A549 (cell line): ENCODE measurements at regions not wholly inside any gene's neighbourhood (a gene's known extent, or its start where the extent isn't known, plus 50 kb on each side); places are given as distances from the start of the nearest gene placed in this dataset.

ENCODE experiments used
- ATAC-seq, 2 experiments: fragments of 200-7000 bp in 1 of 2; fragments of >200 bp in 1 of 2; cut with Nextera tagmentation in 1 of 2; cut with Tn5 transposase in 1 of 2; 3 replicates each; pipeline versions ENCODE4 v1.8.0 to v1.9.1; 2018 to 2020; ENCODE audit warnings: mild to moderate bottlenecking in 1 of 2, moderate library complexity in 1 of 2
- CTCF ChIA-PET: fragments of 300-600 bp; sonication (Branson Sonifier 250); formaldehyde crosslinking; extraction: SDS; loops from one replicate; lab custom pipeline; 2021; ENCODE audit warnings: antibody characterized with exemption, inconsistent platforms; lab: Yijun Ruan, JAX
- POLR2A ChIA-PET: fragments of 350-600 bp; formaldehyde crosslinking; extraction: SDS; loops from one replicate; lab custom pipeline; 2021; ENCODE audit warnings: antibody characterized with exemption, inconsistent platforms; lab: Yijun Ruan, JAX
- DNase-seq, 2 experiments: peaks; one replicate each; pipeline versions ENCODE4 v3.0.0 to v3.0.0-alpha.2; 2011 to 2016; ENCODE audit warnings: low read depth in 1 of 2, low spot score in 1 of 2
- FAIRE-seq: peaks from 2 replicates; lab custom pipeline; 2011; peaks lifted over from hg19 to GRCh38; lab: Jason Lieb, UNC
- H3K27ac ChIP-seq, 2 experiments: fragments of >200 bp; sonication (Bioruptor Twin); formaldehyde crosslinking; 3 replicates each; pipeline ENCODE4 v1.5.1; 2016 to 2017
- H3K4me1 ChIP-seq: fragments of >200 bp; sonication (Bioruptor Twin); formaldehyde crosslinking; 3 replicates; pipeline ENCODE4 v1.6.1; 2016
- H3K4me2 ChIP-seq: fragments of >200 bp; sonication (Bioruptor Twin); formaldehyde crosslinking; 3 replicates; pipeline ENCODE4 v1.6.1; 2016
- H3K4me3 ChIP-seq: fragments of >200 bp; sonication (Bioruptor Twin); formaldehyde crosslinking; 3 replicates; pipeline ENCODE4 v1.5.1; 2016
- H3K9me3 ChIP-seq: fragments of >200 bp; sonication (Bioruptor Twin); formaldehyde crosslinking; 3 replicates; pipeline ENCODE4 v1.6.1; 2016
- CBX8 ChIP-seq: fragments of 200-600 bp; sonication (generic); IDR thresholded peaks from 2 replicates; pipeline ENCODE4 v1.6.1; 2016
- CEBPB ChIP-seq, 2 experiments: fragments of >200 bp in 1 of 2; sonication (Bioruptor Twin) in 1 of 2; formaldehyde crosslinking in 1 of 2; IDR thresholded peaks; 2 replicates each; pipeline ENCODE4 v1.6.1; 2012 to 2016
- CHD2 ChIP-seq: fragments of 150-350 bp; IDR thresholded peaks from 2 replicates; pipeline ENCODE4 v1.6.1; 2014; ENCODE audit warnings: low read length; ENCODE audit not compliant: partially characterized antibody
- EHF ChIP-seq: fragments of 250-450 bp; sonication (Bioruptor Pico); IDR thresholded peaks from 2 replicates; pipeline ENCODE4 v1.5.0; 2020; ENCODE audit warnings: mild to moderate bottlenecking
- EHMT2 ChIP-seq: fragments of 200-600 bp; sonication (generic); IDR thresholded peaks from 2 replicates; pipeline ENCODE4 v1.6.1; 2016; ENCODE audit warnings: antibody characterized with exemption, low read depth, mild to moderate bottlenecking, moderate library complexity
- HEYL ChIP-seq: fragments of 250-450 bp; sonication (Bioruptor Pico); IDR thresholded peaks from 2 replicates; pipeline ENCODE4 v1.8.0; 2021; ENCODE audit warnings: mild to moderate bottlenecking, moderate library complexity
- HOXA7 ChIP-seq: fragments of 250-450 bp; sonication (Bioruptor Pico); IDR thresholded peaks from 2 replicates; pipeline ENCODE4 v1.5.0; 2020; ENCODE audit warnings: mild to moderate bottlenecking, moderate library complexity
- HOXB13 ChIP-seq: fragments of 250-450 bp; sonication (Bioruptor Pico); IDR thresholded peaks from 2 replicates; pipeline ENCODE4 v1.5.0; 2020; ENCODE audit warnings: low read depth, mild to moderate bottlenecking, moderate library complexity
- MAZ ChIP-seq: fragments of 150-350 bp; IDR thresholded peaks from 2 replicates; pipeline ENCODE4 v1.6.1; 2014; ENCODE audit warnings: antibody characterized with exemption, low read depth, low read length, borderline replicate concordance
- NFE2L2 ChIP-seq: fragments of 150-350 bp; conservative IDR thresholded peaks from 2 replicates; pipeline ENCODE4 v1.6.1; 2014; ENCODE audit warnings: low read length
- NR3C1 ChIP-seq: fragments of >200 bp; sonication (Bioruptor Twin); formaldehyde crosslinking; IDR thresholded peaks from 3 replicates; pipeline ENCODE4 v1.6.1; 2017
- POLR2A ChIP-seq: IDR thresholded peaks from 2 replicates; pipeline ENCODE4 v1.6.1; 2012; ENCODE audit warnings: mild to moderate bottlenecking, low read length
- POLR2AphosphoS2 ChIP-seq: conservative IDR thresholded peaks from 2 replicates; pipeline ENCODE4 v1.6.1; 2012; ENCODE audit warnings: low read length, improper control_type of control experiment, inconsistent platforms
- RFX5 ChIP-seq: fragments of 450-650 bp; IDR thresholded peaks from 2 replicates; pipeline ENCODE4 v1.7.1; 2014; ENCODE audit warnings: antibody characterized with exemption, mild to moderate bottlenecking, moderate library complexity
- SMC3 ChIP-seq: fragments of >200 bp; sonication (Bioruptor Twin); formaldehyde crosslinking; IDR thresholded peaks from 3 replicates; pipeline ENCODE4 v1.6.1; 2018; ENCODE audit warnings: inconsistent platforms
- SREBF2 ChIP-seq: fragments of 450-650 bp; IDR thresholded peaks from 2 replicates; pipeline ENCODE4 v1.6.1; 2014; ENCODE audit warnings: mild to moderate bottlenecking, moderate library complexity
- TP53 ChIP-seq: fragments of 250-450 bp; sonication (Bioruptor Pico); IDR thresholded peaks from 2 replicates; pipeline ENCODE4 v1.5.0; 2021; ENCODE audit warnings: mild to moderate bottlenecking, moderate library complexity
- ZFP36 ChIP-seq: fragments of 450-650 bp; IDR thresholded peaks from 2 replicates; pipeline ENCODE4 v1.6.1; 2014; ENCODE audit warnings: borderline replicate concordance; ENCODE audit not compliant: partially characterized antibody
- ZNF302 ChIP-seq: fragments of 250-450 bp; sonication (Bioruptor Pico); IDR thresholded peaks from 2 replicates; pipeline ENCODE4 v1.9.0; 2021; ENCODE audit warnings: inconsistent platforms, mild to moderate bottlenecking, moderate library complexity
- WGBS: methylation state at CpG from one replicate; pipeline ENCODE4 v1.1.6; 2017; ENCODE audit errors: missing lambda C conversion rate; 5-methylcytosine and 5-hydroxymethylcytosine counted together
- TF ChIP-seq, protein P1 (sequence below): fragments of 250-450 bp; sonication (Bioruptor Pico); IDR thresholded peaks from 2 replicates; pipeline ENCODE4 v1.5.0; 2020; ENCODE audit warnings: low read depth, mild to moderate bottlenecking, moderate library complexity
- TF ChIP-seq, protein P2 (sequence below): fragments of 450-650 bp; IDR thresholded peaks from 2 replicates; pipeline ENCODE4 v1.6.1; 2014; ENCODE audit warnings: antibody characterized with exemption
- TF ChIP-seq, protein P3 (sequence below): IDR thresholded peaks from 2 replicates; pipeline ENCODE4 v1.6.1; 2012; ENCODE audit warnings: low read depth, borderline replicate concordance

DNA sequence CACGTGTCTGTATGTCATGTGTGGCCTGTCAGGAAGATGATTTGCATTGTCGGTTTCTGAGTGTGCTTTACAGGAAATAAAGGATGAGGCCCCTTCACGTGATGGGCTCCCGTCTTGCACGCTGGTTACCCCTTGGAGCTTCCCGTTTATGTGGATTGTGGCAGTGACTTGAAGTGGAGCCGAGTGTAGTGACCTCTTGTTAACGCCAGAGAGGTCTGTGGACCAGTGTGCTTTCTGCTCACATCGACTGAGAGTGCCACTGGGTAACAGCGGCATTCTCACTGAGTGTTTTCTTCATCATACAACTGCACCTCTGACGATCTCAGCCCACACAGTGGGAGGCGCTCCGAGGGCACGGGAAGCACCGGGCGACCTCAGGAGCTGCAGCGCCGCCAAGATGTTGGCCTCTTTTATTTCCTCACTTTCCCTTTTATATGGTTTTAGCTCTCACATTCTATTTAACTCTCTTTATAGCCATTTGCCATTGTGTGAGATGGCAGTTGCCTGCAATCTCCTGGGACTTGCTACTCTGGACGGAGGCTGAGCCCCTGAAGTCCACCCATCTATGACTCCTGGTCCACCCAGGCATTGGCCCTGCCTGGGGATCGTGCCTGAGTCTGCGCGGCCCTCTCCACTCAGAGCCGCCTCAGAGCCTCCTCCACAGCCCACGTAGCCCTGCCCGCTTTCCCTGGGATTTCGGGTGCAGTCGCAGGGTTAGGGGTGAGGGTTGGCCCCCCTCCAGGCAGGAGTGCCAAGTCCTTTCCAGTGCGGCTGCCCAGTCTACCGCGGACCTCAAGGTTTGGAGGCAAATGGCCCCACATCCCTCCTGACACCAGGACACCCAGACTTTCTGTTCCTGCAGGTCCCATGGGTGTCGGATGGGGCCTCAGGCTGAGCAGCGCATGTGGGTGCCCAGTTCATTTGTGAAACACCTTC, 238.9 kb downstream of the ERMARD start:
- CTCF ChIA-PET: interaction anchor here (0.6 kb wide), 1 partner anchor 259 kb away, joined by 3 read pairs; no protein-coding TSS in a partner anchor
- Histone ChIP-seq H3K4me3 (no peak overlapping the region), H3K27ac (no peak overlapping the region), H3K9me3 (no peaks in the 10 kb centered on the region), H3K4me1 (no peaks in the 10 kb centered on the region), H3K4me2 (no peak overlapping the region)
- ATAC-seq: peak in 1 of 2 experiments; percentile 54; a peak in 2 of 6 replicates
- 50% methylated on average over 26 of the region's 32 CpGs for WGBS
- POLR2A ChIA-PET: no interaction called here
- FAIRE-seq: no peak
- no peak for DNase-seq
- TF ChIP-seq CBX8 (no peak), NFE2L2 (no peak), ZFP36 (no peak), POLR2AphosphoS2 (no peak), NR3C1 (no peak), SMC3 (no peak), TP53 (CRISPR knock-in tag) (no peak), POLR2A (no peak), HOXA7 (CRISPR knock-in tag) (no peak), EHF (CRISPR knock-in tag) (no peak), CHD2 (no peak)
- TF ChIP-seq, protein P1, sequence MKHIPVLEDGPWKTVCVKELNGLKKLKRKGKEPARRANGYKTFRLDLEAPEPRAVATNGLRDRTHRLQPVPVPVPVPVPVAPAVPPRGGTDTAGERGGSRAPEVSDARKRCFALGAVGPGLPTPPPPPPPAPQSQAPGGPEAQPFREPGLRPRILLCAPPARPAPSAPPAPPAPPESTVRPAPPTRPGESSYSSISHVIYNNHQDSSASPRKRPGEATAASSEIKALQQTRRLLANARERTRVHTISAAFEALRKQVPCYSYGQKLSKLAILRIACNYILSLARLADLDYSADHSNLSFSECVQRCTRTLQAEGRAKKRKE (CRISPR knock-in tag): no peak
- TF ChIP-seq, protein P2, sequence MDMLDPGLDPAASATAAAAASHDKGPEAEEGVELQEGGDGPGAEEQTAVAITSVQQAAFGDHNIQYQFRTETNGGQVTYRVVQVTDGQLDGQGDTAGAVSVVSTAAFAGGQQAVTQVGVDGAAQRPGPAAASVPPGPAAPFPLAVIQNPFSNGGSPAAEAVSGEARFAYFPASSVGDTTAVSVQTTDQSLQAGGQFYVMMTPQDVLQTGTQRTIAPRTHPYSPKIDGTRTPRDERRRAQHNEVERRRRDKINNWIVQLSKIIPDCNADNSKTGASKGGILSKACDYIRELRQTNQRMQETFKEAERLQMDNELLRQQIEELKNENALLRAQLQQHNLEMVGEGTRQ: no peak
- TF ChIP-seq, protein P3, sequence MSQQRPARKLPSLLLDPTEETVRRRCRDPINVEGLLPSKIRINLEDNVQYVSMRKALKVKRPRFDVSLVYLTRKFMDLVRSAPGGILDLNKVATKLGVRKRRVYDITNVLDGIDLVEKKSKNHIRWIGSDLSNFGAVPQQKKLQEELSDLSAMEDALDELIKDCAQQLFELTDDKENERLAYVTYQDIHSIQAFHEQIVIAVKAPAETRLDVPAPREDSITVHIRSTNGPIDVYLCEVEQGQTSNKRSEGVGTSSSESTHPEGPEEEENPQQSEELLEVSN: no peak

DNA sequence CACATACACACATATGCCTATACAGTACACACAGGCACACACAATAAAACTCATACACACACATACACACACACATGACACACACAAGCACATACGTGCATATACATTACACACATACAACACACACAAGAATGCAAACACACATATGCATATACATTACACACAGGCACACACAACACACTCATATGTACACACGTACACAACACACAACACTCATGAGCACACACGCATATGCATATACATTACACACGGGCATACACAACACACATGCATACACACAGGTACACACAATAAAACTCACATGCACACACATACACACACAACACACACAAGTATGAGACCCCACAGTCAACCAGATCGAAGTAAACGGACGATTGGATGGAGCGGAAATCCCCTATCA, 238.2 kb downstream of the ERMARD start:
- no peak for DNase-seq
- Histone ChIP-seq H3K27ac (no peak overlapping the region), H3K4me3 (no peak overlapping the region), H3K4me1 (no peaks in the 10 kb centered on the region), H3K4me2 (no peak overlapping the region), H3K9me3 (no peaks in the 10 kb centered on the region)
- TF ChIP-seq RFX5 (no peak), SREBF2 (no peak), HOXB13 (no peak), ZNF302 (no peak), EHMT2 (no peak), HEYL (CRISPR knock-in tag) (no peak), NFE2L2 (no peak), SMC3 (no peak), CEBPB (IDR thresholded peaks at IDR 0.05) (no peak), MAZ (no peak)
- FAIRE-seq: no peak
- POLR2A ChIA-PET: no interaction called here
- CTCF ChIA-PET: interaction anchor here (0.6 kb wide), 1 partner anchor 260 kb away, joined by 3 read pairs; no protein-coding TSS in a partner anchor
- ATAC-seq: no peak
- WGBS: 70% methylated on average over 8 of the region's 8 CpGs
